ENCODE measurements at regions not wholly inside any gene's neighbourhood (a gene's known extent, or its start where the extent isn't known, plus 50 kb on each side); places are given as distances from the start of the nearest gene placed in this dataset. TPM values are rescaled to one million over a fixed set of nuclear protein-coding genes. Genes with fewer than 3 reads are reported as not detected.

DNA sequence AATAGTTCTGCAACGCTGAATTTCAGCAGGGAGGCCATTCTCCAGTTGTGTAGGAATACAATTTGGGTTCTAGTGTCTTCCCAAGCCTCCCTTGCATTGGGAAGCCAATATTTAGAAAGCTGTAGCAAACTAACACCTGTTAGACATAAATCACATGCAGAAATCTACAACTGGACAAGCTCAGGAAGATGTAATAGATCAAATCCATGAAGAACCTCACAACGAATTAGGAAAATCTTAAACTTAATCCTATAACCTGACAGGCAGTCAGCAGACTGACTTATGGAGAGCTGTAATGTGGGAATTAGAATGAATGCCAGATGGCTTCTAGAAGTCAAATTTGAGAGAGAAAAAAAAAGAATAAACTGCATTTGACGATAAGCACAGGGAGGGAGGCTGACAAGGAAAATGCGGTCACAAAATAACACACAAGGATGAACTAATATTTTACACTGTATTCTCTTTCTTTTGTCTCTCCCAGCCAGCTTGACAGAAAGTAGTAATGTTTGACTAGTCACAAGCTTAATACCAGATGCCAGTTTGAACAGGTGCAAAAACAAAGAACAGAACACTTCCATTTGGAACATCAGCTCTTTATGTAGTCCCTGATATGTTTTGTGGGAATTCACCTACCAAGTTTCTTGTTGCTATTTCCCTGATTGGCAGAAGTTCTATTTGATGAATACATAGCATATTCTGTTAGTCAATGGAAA lies 50.8 kb upstream of the FANCL start:
- intact Hi-C loops (cut with micrococcal nuclease; ENCODE audit: unreplicated experiment), result no loop called here
- Mint-ChIP-seq H3K4me3 (ENCODE audit: low read depth, unreplicated experiment) (no peak overlapping the region), H3K27me3 (ENCODE audit: unreplicated experiment) (no peaks in the 10 kb centered on the region), H3K9me3 (ENCODE audit: low read depth, unreplicated experiment) (no peaks in the 10 kb centered on the region), H3K4me1 (ENCODE audit: low read depth, unreplicated experiment) (peaks cover 9% of the 10 kb centered on the region), H3K36me3 (ENCODE audit: insufficient read depth, unreplicated experiment) (no peaks in the 10 kb centered on the region), H3K27ac (ENCODE audit: unreplicated experiment) (no peak overlapping the region)
- TF ChIP-seq, protein P1, sequence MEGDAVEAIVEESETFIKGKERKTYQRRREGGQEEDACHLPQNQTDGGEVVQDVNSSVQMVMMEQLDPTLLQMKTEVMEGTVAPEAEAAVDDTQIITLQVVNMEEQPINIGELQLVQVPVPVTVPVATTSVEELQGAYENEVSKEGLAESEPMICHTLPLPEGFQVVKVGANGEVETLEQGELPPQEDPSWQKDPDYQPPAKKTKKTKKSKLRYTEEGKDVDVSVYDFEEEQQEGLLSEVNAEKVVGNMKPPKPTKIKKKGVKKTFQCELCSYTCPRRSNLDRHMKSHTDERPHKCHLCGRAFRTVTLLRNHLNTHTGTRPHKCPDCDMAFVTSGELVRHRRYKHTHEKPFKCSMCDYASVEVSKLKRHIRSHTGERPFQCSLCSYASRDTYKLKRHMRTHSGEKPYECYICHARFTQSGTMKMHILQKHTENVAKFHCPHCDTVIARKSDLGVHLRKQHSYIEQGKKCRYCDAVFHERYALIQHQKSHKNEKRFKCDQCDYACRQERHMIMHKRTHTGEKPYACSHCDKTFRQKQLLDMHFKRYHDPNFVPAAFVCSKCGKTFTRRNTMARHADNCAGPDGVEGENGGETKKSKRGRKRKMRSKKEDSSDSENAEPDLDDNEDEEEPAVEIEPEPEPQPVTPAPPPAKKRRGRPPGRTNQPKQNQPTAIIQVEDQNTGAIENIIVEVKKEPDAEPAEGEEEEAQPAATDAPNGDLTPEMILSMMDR (IDR thresholded peaks at IDR 0.05; ENCODE audit: unreplicated experiment), result no peak
- DNase-seq, result no peak
- BruUV-seq (replicated peaks), result no TSS peak
- CTCF ChIA-PET, result no interaction called here

Small RNA genes lying in the stretch of these regions (microRNA-seq; reads per million reads assigned to microRNA genes)
- gene MIR4432, result not detected

Measured in Calu3 (cell line).